Lung (tissue), 11 donors: ENCODE measurements at regions not wholly inside any gene's neighbourhood (a gene's known extent, or its start where the extent isn't known, plus 50 kb on each side); places are given as distances from the start of the nearest gene placed in this dataset.
"Not testable (repeated sequence)": the region's sequence is repeated elsewhere in the genome, so short reads cannot be mapped to it uniquely, and the experiment has no call there.

Source experiments
- ATAC-seq: fragments of 200-7000 bp; cut with Tn5 transposase; one replicate; pipeline ENCODE4 v1.9.1; 2020; ENCODE audit warnings: moderate number of reproducible peaks; ENCODE audit not compliant: insufficient read depth, low FRiP score
- DNase-seq, 3 donors: peaks; one replicate each; pipeline ENCODE4 v3.0.0-alpha.2; 2013 to 2017
- H3K27ac ChIP-seq, 2 donors: one replicate each; pipeline ENCODE4 v1.5.1; 2013; ENCODE audit warnings: mild to moderate bottlenecking in 2 of 2, moderate library complexity in 2 of 2, control low read depth in 1 of 2, inconsistent platforms in 1 of 2, low read depth in 1 of 2, low read length in 1 of 2
- H3K27me3 ChIP-seq, 3 donors: one replicate each; pipeline ENCODE4 v1.5.1; 2013; ENCODE audit warnings: low read length in 2 of 3; ENCODE audit not compliant: control insufficient read depth in 3 of 3, insufficient read depth in 3 of 3
- H3K36me3 ChIP-seq, 4 donors: one replicate each; pipeline ENCODE4 v1.5.1; 2013; ENCODE audit warnings: low read length in 4 of 4, mild to moderate bottlenecking in 1 of 4, moderate library complexity in 1 of 4; ENCODE audit not compliant: control insufficient read depth in 4 of 4, insufficient read depth in 4 of 4
- H3K4me1 ChIP-seq, 5 donors: one replicate each; pipeline ENCODE4 v1.5.1; 2013; ENCODE audit warnings: low read length in 5 of 5, mild to moderate bottlenecking in 2 of 5, moderate library complexity in 1 of 5; ENCODE audit not compliant: control insufficient read depth in 5 of 5, insufficient read depth in 5 of 5
- H3K4me3 ChIP-seq: one replicate; pipeline ENCODE4 v1.5.1; 2013; ENCODE audit warnings: mild to moderate bottlenecking, control low read depth, moderate library complexity
- H3K9ac ChIP-seq, 2 donors: one replicate each; pipeline ENCODE4 v1.5.1; 2013; ENCODE audit warnings: low read length in 2 of 2, control low read depth in 1 of 2; ENCODE audit not compliant: insufficient read depth in 1 of 2
- H3K9me3 ChIP-seq, 4 donors: one replicate each; pipeline ENCODE4 v1.5.1; 2013; ENCODE audit warnings: low read length in 3 of 4, mild to moderate bottlenecking in 1 of 4, moderate library complexity in 1 of 4; ENCODE audit not compliant: control insufficient read depth in 4 of 4, insufficient read depth in 3 of 4
- CTCF ChIP-seq: IDR thresholded peaks from 2 replicates; pipeline ENCODE4 v1.5.1; 2012; ENCODE audit warnings: mild to moderate bottlenecking; ENCODE audit errors: control extremely low read depth, extremely low read depth
- WGBS, 2 donors: extraction: QIAGEN DNeasy Blood & Tissue Kit; methylation state at CpG; one replicate each; pipeline ENCODE4 v1.1.7; 2013; 5-methylcytosine and 5-hydroxymethylcytosine counted together
- donor health status: control.
- donor health status: control.
- donor health status: Bipolar disorder and iron deficiency.
- donor health status: healthy.
- donor health status: DM: yes; HTN: yes; CAD: no.

GRCh38 chr5:179462040-179462439 lies 88.3 kb upstream of the RUFY1 start:
- WGBS, 2 donors, result 84 to 89% methylated on average over 12 of the region's 12 CpGs

GRCh38 chr5:179461576-179461975 lies 88.8 kb upstream of the RUFY1 start:
- H3K4me1 ChIP-seq, result no peaks in the 10 kb centered on the region
- ATAC-seq, result no peak
- no peak for TF ChIP-seq CTCF

More at GRCh38 chr5:179462040-179462439, 88.3 kb upstream of the RUFY1 start:
- no peak for TF ChIP-seq CTCF
- no peaks in the 10 kb centered on the region for H3K27me3 ChIP-seq
- H3K27ac ChIP-seq, result no peak overlapping the region
- H3K36me3 ChIP-seq, result no peaks in the 10 kb centered on the region
- ATAC-seq (no peak), DNase-seq (no peak)
- no peak overlapping the region for H3K4me3 ChIP-seq
- H3K9me3 ChIP-seq, result peaks cover 0 to 10% (median 0%) of the 10 kb centered on the region in 4 donors
- H3K9ac ChIP-seq, result no peak overlapping the region
- H3K4me1 ChIP-seq, result no peaks in the 10 kb centered on the region

GRCh38 chr5:179459771-179460170 lies 90.6 kb upstream of the RUFY1 start:
- Histone ChIP-seq H3K9ac (no peak overlapping the region), H3K36me3 (no peaks in the 10 kb centered on the region), H3K4me1 (no peaks in the 10 kb centered on the region), H3K9me3 (peaks cover 0 to 12% (median 0%) of the 10 kb centered on the region in 4 donors), H3K27ac (no peak overlapping the region), H3K27me3 (no peaks in the 10 kb centered on the region), H3K4me3 (no peak overlapping the region)
- WGBS, 2 donors, result 62 to 74% methylated on average over 10 of the region's 10 CpGs
- no peak for TF ChIP-seq CTCF
- ATAC-seq (no peak), DNase-seq (no peak)

More at GRCh38 chr5:179461576-179461975, 88.8 kb upstream of the RUFY1 start:
- Histone ChIP-seq H3K4me3 (no peak overlapping the region), H3K27ac (no peak overlapping the region), H3K36me3 (no peaks in the 10 kb centered on the region), H3K27me3 (no peaks in the 10 kb centered on the region), H3K9me3 (peaks cover 0 to 10% (median 0%) of the 10 kb centered on the region in 4 donors), H3K9ac (no peak overlapping the region)
- DNase-seq, result no peak
- WGBS, 2 donors, result 78 to 91% methylated on average over 3 of the region's 3 CpGs

- Histone ChIP-seq H3K27ac (no peak overlapping the region), H3K27me3 (no peaks in the 10 kb centered on the region), H3K4me1 (no peaks in the 10 kb centered on the region), H3K4me3 (no peak overlapping the region), H3K36me3 (no peaks in the 10 kb centered on the region), H3K9ac (no peak overlapping the region), H3K9me3 (peaks cover 0 to 5% (median 0%) of the 10 kb centered on the region in 4 donors)
- TF ChIP-seq CTCF, result no peak
- WGBS, 2 donors, result 64 to 79% methylated on average over 8 of the region's 8 CpGs
- no peak for DNase-seq
- ATAC-seq, result no peak
Observed at GRCh38 chr5:179457612-179458011, 92.7 kb upstream of the RUFY1 start.

- not testable (repeated sequence) for H3K9me3 ChIP-seq, ATAC-seq, H3K4me1 ChIP-seq, H3K27ac ChIP-seq, DNase-seq, H3K4me3 ChIP-seq, H3K27me3 ChIP-seq, H3K36me3 ChIP-seq, H3K9ac ChIP-seq
- WGBS, 2 donors, result 85 to 91% methylated on average over 9 to 11 of the region's 15 CpGs
Observed at GRCh38 chr5:179456075-179456474, 94.3 kb upstream of the RUFY1 start.
